ENCODE measurements at regions not wholly inside any gene's neighbourhood (a gene's known extent, or its start where the extent isn't known, plus 50 kb on each side); places are given as distances from the start of the nearest gene placed in this dataset.
"Not testable (repeated sequence)": the region's sequence is repeated elsewhere in the genome, so short reads cannot be mapped to it uniquely, and the experiment has no call there.

DNA sequence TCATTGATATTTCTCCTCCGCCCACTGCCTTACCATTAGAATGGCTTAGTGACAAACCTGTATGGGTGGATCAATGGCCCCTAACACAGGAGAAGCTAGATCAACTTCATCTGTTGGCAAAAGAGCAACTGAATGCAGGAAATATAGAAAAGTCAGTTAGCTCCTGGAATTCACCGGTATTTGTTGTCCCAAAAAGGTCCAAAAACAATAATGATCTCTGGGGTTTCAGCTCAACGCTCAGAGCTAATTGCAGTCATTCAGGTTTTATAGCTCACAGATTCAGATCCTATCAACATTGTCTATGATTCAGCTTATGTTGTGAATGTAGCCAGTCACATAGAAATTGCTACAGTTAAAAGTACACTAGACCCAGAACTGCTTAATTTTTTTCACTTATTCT, 124.0 kb upstream of the ZCCHC13 start:
- no peak for DNase-seq (ENCODE audit: low spot score)

DNA sequence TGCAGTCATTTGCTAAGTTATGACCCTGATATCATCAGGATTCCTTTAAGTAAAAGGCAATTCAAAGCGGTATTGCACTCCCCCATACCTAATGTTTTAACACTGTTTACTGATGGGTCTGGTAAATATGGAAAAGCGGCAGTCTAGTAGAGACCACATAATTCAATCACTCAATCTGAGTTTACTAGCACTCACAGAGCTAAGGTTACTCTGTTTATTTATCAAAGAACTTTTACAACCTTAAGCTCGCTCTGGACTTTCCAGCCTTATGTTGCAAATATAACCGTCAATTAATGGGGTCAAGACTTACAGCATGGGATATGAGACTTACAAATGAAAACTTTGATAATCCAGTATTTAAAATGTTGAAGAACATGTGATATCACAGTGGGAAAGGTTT, 124.5 kb upstream of the ZCCHC13 start:
- no peak for DNase-seq (ENCODE audit: low spot score)

DNA sequence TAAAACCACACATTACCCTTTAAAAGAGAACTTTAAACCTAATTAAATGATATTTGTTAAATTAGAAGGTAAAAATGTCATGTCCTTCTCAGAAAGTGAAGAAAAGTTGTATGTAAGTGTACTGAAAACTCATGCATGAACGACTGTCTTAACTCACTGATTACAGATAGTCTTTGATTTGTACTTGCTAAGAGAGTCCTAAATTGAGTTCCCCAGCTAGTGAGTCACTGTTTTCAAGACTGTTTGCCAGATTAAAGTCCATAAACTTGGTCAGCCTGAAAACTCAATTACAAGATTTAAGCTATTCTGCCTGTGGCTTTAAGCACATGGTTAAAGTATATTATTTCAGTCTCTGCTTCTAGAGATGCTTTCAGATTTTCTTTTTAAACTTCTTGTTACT, 124.9 kb upstream of the ZCCHC13 start:
- no peak for DNase-seq (ENCODE audit: low spot score)

DNA sequence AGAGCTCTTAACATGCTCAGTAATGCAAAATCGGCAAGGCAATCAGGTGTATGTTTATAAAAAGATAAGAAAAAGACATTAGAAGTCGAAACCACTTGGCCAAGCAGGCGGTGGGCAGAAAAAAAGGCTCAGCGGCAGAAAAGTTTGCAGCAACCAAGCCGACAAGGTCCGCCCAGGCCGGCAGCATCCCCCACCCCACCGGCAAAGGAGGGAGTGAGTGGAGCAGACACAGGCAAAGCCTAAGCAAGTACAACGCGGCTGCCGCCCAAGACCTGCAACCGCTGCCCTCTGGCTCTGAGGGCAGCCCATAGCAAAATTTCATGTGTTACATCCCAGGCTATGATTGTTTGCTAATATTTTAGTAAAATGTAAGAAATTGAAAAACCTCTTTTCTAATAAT, 125.4 kb upstream of the ZCCHC13 start:
- DNase-seq (ENCODE audit: low spot score), result no peak

DNA sequence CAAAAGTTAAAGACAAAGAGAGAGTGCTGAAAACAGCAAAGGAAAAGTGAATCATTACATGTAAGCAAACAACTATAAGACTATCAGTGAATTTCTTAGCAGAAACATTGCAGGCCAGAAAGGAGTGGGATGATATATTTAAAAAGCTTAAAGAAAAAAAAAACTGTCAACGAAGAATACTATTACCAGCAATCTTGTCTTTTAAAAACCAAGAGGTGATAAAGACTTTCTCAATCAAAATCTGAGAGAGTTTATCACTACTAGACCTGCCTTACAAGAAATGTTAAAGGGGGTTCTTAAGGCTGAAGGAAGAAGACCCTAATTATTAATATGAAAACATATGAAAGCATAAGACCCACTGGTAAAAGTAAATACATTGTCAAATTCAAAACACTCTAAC, 132.5 kb upstream of the ZCCHC13 start:
- no peak for DNase-seq (ENCODE audit: low spot score)

DNA sequence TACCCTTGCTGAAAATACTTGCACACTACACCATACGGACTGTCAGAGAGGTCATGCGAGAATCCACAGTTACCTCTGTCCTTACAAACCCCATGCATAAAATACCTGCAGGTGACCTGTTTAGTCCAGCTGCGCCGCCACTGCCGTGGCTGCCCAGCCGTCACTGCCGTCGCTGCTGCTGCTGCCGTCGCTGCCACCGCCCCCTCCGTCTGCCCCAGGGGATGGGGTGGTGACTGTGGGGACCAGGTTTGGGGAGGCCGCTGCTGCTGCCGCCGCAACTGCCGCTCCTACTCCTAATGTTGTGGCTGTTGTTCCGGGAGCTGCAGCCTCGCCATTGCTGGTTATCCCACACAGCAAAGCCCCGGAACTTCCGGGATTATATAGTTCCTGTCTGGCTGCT, 141.8 kb upstream of the ZCCHC13 start:
- DNase-seq (ENCODE audit: low spot score), result no peak

DNA sequence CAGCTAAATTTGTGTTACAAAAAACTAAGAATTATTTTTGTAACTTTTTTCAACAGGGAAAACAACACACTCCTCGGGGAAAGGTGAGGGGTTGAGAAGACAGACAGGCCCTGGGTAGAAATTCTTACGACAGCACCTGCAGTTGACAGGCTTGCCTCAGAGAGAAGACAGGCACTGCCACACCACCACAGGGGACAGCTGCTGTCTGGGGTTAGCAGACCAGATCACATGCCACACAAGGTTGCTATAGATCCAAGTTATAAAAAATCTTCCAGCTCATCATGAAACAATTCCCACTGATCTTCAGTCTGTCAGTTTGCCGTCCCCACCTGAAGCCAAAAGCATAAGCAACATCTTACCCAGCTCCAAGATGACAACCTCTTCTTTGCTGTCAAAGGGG, 143.2 kb upstream of the ZCCHC13 start:
- no peak for DNase-seq (ENCODE audit: low spot score)

DNA sequence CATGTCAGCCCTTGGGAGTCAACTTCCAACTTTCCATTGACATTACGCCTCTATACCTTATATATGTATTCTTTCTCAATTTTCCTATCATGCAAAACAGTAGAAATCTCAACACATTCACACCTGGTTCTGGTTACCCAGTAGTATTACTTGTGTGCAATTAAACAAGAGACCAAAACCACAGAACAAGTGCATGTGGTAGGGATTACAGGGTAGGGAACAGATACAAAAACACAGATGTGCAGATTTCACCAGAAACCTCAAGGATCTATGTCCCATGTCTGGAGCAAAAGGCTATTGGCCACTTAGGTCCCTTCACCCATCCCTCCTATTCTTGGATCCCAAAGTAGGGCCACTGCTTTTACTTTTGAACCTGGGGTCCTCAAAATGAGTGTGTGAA, 143.6 kb upstream of the ZCCHC13 start:
- DNase-seq (ENCODE audit: low spot score), result no peak

DNA sequence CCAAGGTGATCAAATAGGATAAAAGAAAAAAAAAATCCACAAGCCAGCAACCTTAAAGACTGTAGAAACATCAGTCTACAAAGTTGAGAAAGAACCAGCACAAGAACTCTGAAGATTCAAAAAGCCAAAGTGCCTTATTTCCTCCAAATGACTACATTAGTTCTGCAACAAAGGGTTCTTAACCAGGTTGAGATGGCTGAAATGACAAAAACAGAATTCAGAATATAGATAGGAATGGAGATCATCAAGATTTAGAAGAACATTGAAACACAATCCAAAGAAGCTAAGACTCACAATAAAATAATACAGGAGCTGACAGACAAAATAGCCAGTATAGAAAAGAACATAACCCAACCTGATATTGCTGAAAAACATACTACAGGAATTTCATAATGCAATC, 156.5 kb upstream of the ZCCHC13 start:
- DNase-seq (ENCODE audit: low spot score), result no peak

DNA sequence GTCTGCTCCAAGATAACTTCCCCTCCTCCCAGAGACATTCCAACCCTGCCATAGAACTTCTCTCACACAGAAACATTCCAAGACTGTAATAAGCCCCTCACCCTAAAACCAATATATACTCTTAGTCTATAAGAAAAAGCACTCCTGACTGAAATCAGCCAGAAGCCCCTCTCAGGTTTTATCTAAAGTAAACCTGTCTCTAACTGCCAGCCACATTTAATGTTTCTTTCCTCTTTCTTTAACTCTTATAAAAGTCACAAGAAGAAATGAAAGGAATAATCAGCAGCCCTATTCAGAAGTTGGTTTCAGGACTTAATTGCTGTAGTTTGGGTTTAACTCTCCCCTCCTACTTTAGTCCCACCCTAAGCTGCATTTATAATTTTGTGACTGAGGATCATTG, 165.0 kb upstream of the ZCCHC13 start:
- no peak for DNase-seq (ENCODE audit: low spot score)

DNA sequence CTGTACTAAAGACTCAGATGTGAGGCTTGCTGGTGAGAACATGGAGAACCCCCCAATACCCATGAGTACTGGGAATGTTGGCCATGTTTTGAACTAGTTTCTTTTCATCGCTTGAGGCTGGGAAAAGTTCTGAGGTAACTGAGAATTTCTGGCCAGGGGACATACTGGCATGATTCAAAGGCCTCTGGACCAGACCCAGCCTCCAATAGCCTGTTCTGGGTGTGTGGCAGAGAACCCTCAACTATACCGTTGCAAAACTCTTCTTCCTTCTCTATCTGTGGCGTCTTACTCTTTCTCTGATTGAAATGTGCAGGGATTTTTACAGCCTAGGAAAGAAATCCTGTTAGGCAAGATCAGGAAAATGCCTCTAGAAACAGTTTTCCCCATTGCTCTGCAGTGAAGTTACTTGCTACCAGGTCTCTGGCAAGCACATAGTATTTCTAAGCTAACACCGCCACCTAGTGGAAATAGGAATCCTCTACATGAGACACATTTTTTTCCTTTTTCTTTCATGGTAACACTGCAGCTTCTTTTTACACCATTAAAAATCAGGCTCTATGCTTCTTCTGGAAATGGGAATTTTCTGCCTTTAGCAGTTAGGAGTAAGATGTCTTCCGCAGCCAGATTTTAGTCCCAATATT, 170.7 kb upstream of the ZCCHC13 start:
- peak; percentile 62 for DNase-seq (ENCODE audit: low spot score)

DNA sequence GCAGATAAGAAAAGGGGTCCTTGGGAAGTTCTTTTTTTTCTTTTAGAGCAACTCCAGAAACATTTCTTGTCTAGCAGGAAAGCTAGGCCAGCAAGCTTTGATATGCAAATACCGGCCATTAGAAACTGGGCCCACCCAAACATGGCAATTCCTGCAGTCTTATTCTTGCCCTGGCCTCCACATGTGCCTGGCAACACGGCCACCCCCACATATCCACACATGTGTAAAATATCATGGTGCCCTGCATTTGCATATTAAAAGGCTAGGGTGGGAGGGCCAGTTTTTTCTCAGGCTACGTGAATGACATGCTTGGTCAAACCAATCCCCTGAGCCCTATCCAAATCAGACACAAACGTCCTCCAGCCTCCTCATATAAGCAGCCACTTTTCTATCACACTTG, 171.7 kb upstream of the ZCCHC13 start:
- no peak for DNase-seq (ENCODE audit: low spot score)

DNA sequence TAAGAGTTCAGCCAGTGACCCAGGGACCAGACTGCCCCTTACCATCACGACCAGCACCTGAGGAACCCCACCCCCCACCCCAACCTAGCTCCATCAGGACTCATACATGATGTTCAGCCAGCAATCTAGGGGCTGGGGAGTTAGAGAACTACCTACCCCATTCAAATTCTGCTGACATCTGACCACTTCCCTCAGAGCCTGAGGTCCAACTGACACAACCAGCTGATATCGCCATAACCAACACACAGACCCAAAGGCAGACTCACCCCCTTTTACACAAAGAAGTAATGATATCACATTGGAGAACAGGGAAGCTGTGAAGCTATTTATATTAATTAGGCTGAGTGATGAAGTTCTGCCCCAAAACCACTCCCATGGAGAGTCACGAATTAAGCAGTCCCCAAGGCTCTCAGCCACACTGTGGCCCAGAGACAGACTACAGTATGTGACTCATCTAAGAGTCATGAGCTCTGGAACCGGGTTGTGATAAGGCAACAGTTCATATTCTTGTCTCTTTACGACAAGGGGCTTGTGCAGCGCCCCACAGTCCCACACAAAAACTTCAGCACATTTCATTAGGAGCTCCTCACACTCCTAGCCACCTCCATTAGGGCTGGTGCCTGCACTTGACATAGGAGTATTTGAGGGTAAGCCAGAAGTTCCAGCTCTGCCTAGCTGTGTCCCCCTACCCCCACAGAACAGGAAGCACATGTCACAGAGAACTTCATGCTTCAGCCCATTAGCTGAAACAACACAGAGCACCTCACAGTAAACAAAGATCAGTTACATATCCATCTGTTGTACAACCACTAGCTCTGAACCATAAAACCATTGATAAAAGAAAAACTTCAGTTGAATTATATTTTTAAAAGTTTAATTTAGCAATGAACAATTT, 184.7 kb upstream of the ZCCHC13 start:
- DNase-seq (ENCODE audit: low spot score), result peak; percentile 69

DNA sequence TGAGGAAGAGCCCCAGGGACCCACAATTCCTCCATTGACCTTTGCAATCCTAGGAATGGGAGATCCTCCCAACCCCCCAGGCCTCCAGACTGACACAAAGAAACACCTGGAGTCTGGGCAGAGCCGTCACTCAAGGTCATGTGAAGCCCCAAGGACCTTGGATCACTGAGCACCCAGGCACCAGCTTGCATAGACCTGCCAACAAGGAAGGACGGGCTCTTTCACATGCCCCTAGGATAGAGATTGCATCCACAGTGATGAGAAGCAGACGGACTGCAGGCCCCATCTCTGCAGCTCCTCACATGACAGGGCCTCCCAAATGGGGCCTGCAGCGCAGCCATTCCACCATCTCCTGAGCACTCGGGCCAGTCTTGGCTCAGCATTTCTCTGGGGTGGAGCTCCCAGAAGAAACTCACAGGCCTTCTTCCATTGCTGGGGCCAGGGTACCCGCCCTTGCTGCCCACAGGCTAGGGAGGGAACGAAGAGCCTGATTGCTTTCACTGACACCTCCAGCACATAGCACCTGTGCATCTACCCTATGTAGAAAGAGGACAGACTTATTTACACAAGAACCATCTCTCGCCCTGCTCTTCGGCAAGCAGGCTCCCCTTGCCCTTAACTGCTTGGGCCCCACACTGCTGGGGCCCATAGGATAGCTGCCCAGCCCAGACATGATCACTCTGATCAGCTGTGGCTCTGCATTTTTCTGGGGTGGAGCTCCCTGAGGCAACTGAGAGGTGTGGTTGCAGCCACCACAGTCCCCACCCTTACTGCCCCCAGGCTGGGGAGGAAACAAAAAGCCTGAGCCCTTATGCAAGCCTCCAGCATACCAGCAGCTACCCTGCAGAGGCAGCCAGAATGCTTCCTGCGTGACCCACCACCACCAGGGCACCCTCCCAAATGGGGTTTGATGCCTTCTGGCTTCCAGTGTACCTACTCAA, 185.7 kb upstream of the ZCCHC13 start:
- DNase-seq (ENCODE audit: low spot score), result peak; percentile 28

DNA sequence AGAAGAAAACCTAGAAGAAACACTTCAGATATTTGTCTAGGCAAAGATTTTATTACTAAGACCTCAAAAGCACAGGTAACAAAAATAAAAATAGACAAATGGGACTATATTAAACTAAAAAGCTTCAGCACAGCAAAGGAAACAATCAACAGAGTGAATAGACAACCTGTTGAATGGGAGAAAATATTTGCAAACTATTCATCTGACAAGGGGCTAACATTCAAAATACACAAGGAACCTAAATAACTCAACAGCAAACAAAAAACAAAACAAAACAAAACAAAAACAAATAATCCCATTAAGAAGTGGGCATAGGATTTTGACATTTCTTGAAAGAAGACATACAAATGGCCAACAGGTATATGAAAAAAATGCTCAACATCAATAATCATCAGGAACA, 192.7 kb upstream of the ZCCHC13 start:
- no peak for DNase-seq (ENCODE audit: low spot score)

DNA sequence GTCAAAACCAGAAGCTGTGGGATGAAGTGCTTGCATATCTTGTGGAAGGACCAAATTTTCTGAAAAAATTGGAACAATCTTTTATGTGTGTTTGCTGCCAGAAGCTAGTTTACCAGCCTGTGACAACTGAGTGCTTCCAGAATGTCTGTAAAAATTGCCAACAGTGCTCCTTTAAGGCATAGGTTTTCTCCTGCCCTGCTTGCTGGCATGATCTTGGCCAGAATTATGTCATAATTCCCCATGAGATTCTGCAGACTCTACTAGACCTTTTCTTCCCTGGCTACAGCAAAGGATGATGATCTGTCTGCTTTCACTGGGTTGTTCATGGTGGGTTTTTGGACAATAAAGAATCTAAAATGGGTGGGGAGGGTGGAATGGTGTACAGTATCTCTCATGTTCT, 196.3 kb upstream of the ZCCHC13 start:
- DNase-seq (ENCODE audit: low spot score), result no peak

DNA sequence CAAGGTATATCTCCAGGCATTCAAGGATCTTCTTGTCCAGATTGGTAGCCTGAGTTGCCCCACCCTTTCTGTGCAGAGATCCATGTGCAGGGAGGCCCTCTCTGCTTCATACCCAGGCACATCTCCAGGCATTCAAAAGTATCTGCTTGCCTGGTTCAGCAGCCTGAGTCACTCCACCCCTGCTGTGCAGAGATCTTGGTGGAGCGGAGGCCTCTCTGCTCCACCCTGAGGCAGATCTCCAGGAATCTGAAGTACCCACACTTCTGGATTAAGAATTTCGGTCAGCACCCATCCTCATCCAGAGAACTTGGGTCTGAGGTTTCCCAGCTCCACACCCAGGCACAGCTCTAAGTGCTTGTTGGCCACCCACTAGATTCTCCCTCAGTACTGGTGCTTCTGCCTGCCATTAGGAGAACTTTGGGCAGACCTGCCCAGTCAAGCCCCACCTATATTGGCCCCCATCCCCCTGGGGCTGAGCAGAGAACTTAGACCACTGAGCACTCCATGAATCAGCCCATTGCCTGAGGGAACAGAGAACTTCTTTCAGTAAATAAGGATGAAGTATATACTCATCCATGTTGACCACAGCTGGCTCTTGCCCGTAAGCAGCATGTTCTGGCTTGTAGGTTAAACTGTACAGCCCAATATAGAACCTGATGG, 199.5 kb upstream of the ZCCHC13 start:
- DNase-seq (ENCODE audit: low spot score), result peak; percentile 54

DNA sequence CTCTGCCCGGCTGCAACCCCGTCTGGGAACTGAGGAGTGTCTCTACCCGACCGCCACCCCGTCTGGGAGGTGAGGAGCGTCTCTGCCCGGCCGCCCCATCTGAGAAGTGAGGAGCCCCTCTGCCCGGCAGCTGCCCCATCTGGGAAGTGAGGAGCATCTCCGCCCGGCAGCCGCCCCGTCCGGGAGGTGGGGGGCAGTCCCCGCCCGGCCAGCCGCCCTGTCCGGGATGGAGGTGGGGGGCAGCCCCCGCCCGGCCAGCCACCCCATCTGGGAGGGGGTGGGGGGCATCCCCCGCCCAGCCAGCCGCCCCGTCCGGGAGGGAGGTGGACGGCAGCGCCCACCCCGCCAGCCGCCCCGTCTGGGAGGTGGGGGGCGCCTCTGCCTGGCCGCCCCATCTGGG, 205.6 kb upstream of the ZCCHC13 start:
- DNase-seq (ENCODE audit: low spot score), result not testable (repeated sequence)

DNA sequence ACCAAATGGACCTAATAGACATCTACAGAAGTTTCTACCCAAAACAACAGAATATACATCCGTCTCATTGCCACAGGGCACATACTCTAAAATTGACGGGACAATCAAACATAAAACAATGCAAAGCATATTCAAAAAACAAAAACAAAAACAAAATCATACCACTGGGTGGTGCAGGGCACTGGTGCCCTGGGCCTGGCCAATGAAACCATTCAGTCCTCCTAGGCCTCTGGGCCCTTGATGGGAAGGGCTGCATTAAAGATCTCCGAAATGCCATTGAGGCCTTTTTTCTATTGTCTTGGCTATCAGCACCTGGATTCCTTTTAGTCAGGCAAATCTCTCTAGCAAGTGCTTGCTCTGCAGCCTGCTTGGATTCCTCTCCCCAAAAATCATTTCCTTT, 213.9 kb upstream of the ZCCHC13 start:
- no peak for DNase-seq (ENCODE audit: low spot score)

DNA sequence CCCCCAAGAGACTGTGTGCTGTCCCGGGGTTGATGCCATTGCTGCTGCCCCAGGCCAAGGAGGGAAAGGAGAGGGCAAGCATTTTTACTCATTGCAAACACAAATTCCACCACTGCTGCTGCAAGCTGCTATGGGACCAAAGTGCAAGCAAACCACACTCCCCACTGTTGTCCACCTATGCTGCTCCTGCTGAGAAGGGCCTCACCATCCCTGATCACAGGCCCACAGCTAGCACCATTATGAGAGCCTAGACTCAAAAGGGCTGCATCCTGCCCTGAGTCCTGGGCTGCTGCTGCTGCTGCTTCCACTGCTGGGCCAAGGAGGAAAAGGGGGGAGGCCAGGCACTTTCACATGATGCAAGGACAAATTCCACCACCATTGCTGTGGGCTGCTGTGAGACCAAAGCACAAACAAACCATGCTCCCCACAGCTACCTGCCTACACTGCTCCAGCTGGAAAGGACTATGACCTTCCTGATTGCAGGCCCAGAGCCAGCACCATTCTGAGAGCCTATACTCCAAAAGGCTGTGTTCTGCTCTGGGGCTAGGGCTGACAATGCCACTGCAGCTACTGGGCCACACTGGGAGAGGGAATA, 218.2 kb upstream of the ZCCHC13 start:
- no peak for DNase-seq (ENCODE audit: low spot score)

DNA sequence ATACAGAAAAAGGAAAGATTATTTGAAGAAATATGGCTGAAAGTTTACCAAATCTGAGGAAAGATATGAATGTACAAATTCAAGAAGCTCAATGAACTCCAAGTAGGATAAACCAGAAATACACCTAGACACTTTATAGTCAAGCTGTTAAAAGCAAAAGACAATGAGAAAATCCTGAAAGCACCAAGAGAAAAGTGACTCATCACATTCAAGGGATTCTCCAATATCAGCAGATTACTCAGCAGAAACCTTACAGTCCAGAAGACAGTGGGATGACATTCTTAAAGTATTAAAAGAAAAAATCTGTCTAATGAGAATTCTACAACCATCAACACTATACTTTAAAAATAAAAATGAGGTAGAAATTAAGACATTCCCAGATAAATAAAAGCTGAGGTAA, 223.8 kb upstream of the ZCCHC13 start:
- DNase-seq (ENCODE audit: low spot score), result no peak
